GM23338 (cell line): ENCODE measurements at regions not wholly inside any gene's neighbourhood (a gene's known extent, or its start where the extent isn't known, plus 50 kb on each side); places are given as distances from the start of the nearest gene placed in this dataset.

Experiments used
- ATAC-seq: fragments of 200-7000 bp; cut with Tn5 transposase; 3 replicates; pipeline ENCODE4 v1.9.1; 2020
- DNase-seq: peaks from one replicate; pipeline ENCODE4 v3.0.0-alpha.2; 2015; ENCODE audit warnings: low spot score
- H2AFZ ChIP-seq: fragments of 200-600 bp; sonication (generic); 2 replicates; pipeline ENCODE4 v1.8.0; 2016; ENCODE audit warnings: antibody characterized with exemption, mild to moderate bottlenecking, moderate library complexity
- H3F3A ChIP-seq: fragments of 200-600 bp; sonication (generic); replicated peaks from 2 replicates; pipeline ENCODE4 v1.8.0; 2017; ENCODE audit warnings: antibody characterized with exemption, mixed run types, low read depth
- H3K27ac ChIP-seq: fragments of 200-600 bp; sonication (generic); 2 replicates; pipeline ENCODE4 v1.6.1; 2016; ENCODE audit warnings: low read depth
- H3K27me3 ChIP-seq: fragments of 200-600 bp; sonication (generic); 2 replicates; pipeline ENCODE4 v1.8.0; 2016; ENCODE audit warnings: mild to moderate bottlenecking, mixed run types, moderate library complexity; ENCODE audit not compliant: insufficient read depth
- H3K36me3 ChIP-seq: fragments of 200-600 bp; sonication (generic); 2 replicates; pipeline ENCODE4 v1.8.0; 2016; ENCODE audit warnings: mild to moderate bottlenecking; ENCODE audit not compliant: insufficient read depth
- H3K4me1 ChIP-seq: fragments of 200-600 bp; sonication (generic); 2 replicates; pipeline ENCODE4 v1.8.0; 2016; ENCODE audit warnings: mild to moderate bottlenecking, moderate library complexity; ENCODE audit not compliant: insufficient read depth
- H3K4me2 ChIP-seq: fragments of 200-600 bp; sonication (generic); 2 replicates; pipeline ENCODE4 v1.7.1; 2017; ENCODE audit warnings: mixed run types
- H3K4me3 ChIP-seq: fragments of 200-600 bp; sonication (generic); 2 replicates; pipeline ENCODE4 v1.6.1; 2016; ENCODE audit warnings: mixed run types
- H3K79me2 ChIP-seq: fragments of 200-600 bp; sonication (generic); replicated peaks from 2 replicates; pipeline ENCODE4 v1.8.0; 2017; ENCODE audit warnings: mild to moderate bottlenecking; ENCODE audit not compliant: insufficient read depth
- H3K9me2 ChIP-seq: fragments of 200-600 bp; sonication (generic); 2 replicates; pipeline ENCODE4 v1.8.0; 2017; ENCODE audit not compliant: insufficient read depth
- H4K20me1 ChIP-seq: fragments of 200-600 bp; sonication (generic); replicated peaks from 2 replicates; pipeline ENCODE4 v1.8.0; 2017; ENCODE audit warnings: mild to moderate bottlenecking; ENCODE audit not compliant: insufficient read depth
- H3K27ac Mint-ChIP-seq: 2 replicates; pipeline ENCODE4 v1.8.0; 2020; ENCODE audit warnings: inconsistent platforms, mild to moderate bottlenecking, moderate library complexity, mixed read lengths
- H3K27me3 Mint-ChIP-seq: 3 replicates; pipeline ENCODE4 v1.8.0; 2022; ENCODE audit warnings: low read depth, mild to moderate bottlenecking, moderate library complexity, mixed read lengths, inconsistent platforms; ENCODE audit not compliant: insufficient read depth, poor library complexity
- H3K36me3 Mint-ChIP-seq: 3 replicates; pipeline ENCODE4 v1.8.0; 2021; ENCODE audit warnings: low read depth, mild to moderate bottlenecking, inconsistent platforms, moderate library complexity, mixed read lengths
- H3K4me1 Mint-ChIP-seq: 3 replicates; pipeline ENCODE4 v1.8.0; 2020; ENCODE audit warnings: mild to moderate bottlenecking, inconsistent platforms, mixed read lengths
- H3K4me3 Mint-ChIP-seq: 3 replicates; pipeline ENCODE4 v1.8.0; 2021; ENCODE audit warnings: moderate library complexity, mild to moderate bottlenecking, inconsistent platforms, mixed read lengths
- H3K9me3 Mint-ChIP-seq: 3 replicates; pipeline ENCODE4 v1.8.0; 2020; ENCODE audit warnings: moderate library complexity, mild to moderate bottlenecking, inconsistent platforms, mixed read lengths
- CREB1 ChIP-seq: fragments of 250-450 bp; sonication (Bioruptor Pico); IDR thresholded peaks from 2 replicates; pipeline ENCODE4 v1.5.0; 2020; ENCODE audit warnings: low read depth, mild to moderate bottlenecking, moderate library complexity
- CTCF ChIP-seq, 2 experiments: fragments of 200-600 bp in 1 of 2; sonication (generic) in 1 of 2; conservative IDR thresholded peaks; 2 replicates each; pipeline versions ENCODE4 v1.5.1 to v1.6.1; 2016 to 2017; ENCODE audit warnings: antibody characterized with exemption in 2 of 2, low read depth in 2 of 2, mild to moderate bottlenecking in 2 of 2, moderate library complexity in 1 of 2
- ETS1 ChIP-seq: IDR thresholded peaks from 2 replicates; pipeline ENCODE4 v1.6.1; 2016; ENCODE audit warnings: antibody characterized with exemption
- EZH2 ChIP-seq: fragments of 200-600 bp; sonication (generic); IDR thresholded peaks from one replicate; pipeline ENCODE4 v1.8.0; 2017; ENCODE audit warnings: antibody characterized with exemption, mild to moderate bottlenecking, low read depth; ENCODE audit not compliant: unreplicated experiment
- EZH2phosphoT487 ChIP-seq: fragments of 200-600 bp; sonication (generic); IDR thresholded peaks from one replicate; pipeline ENCODE4 v1.8.1; 2018; ENCODE audit warnings: antibody characterized with exemption; ENCODE audit not compliant: unreplicated experiment
- JUNB ChIP-seq: IDR thresholded peaks from one replicate; pipeline ENCODE4 v1.6.1; 2016; ENCODE audit warnings: antibody characterized with exemption; ENCODE audit not compliant: unreplicated experiment
- NANOG ChIP-seq: IDR thresholded peaks from 2 replicates; pipeline ENCODE4 v1.6.1; 2016; ENCODE audit warnings: antibody characterized with exemption, borderline replicate concordance
- POLR2AphosphoS5 ChIP-seq: IDR thresholded peaks from 2 replicates; pipeline ENCODE4 v1.6.1; 2016; ENCODE audit warnings: antibody characterized with exemption, low read depth
- REST ChIP-seq: IDR thresholded peaks from one replicate; pipeline ENCODE4 v1.6.1; 2018; ENCODE audit warnings: antibody characterized with exemption; ENCODE audit not compliant: unreplicated experiment
- STAT1 ChIP-seq: IDR thresholded peaks from one replicate; pipeline ENCODE4 v1.6.1; 2016; ENCODE audit warnings: antibody characterized with exemption; ENCODE audit not compliant: unreplicated experiment
- ZNF114 ChIP-seq: fragments of 250-450 bp; sonication (Bioruptor Pico); IDR thresholded peaks from 2 replicates; pipeline ENCODE4 v1.5.0; 2020; ENCODE audit warnings: mild to moderate bottlenecking, moderate library complexity
- ZNF331 ChIP-seq: fragments of 250-450 bp; sonication (Bioruptor Pico); IDR thresholded peaks from 2 replicates; pipeline ENCODE4 v1.5.0; 2020; ENCODE audit warnings: low read depth, mild to moderate bottlenecking, moderate library complexity

GRCh38 chr13:73996569-73996968 is 137.6 kb downstream of the KLF12 start:
- Histone ChIP-seq H3K9me2 (no peaks in the 10 kb centered on the region), H3K36me3 (no peaks in the 10 kb centered on the region), H3K27me3 (no peaks in the 10 kb centered on the region), H3K4me2 (no peak overlapping the region), H3K27ac (no peak overlapping the region), H3F3A (no peaks in the 10 kb centered on the region), H3K79me2 (no peaks in the 10 kb centered on the region), H4K20me1 (no peaks in the 10 kb centered on the region), H3K4me3 (no peak overlapping the region), H2AFZ (no peak overlapping the region), H3K4me1 (peaks cover 10% of the 10 kb centered on the region; the same call in 1 of the 2 replicates)
- Mint-ChIP-seq H3K36me3 (no peaks in the 10 kb centered on the region; the same call in 2 of the 3 replicates), H3K4me1 (peaks cover 25% of the 10 kb centered on the region), H3K27me3 (no peaks in the 10 kb centered on the region), H3K4me3 (no peak overlapping the region), H3K9me3 (no peaks in the 10 kb centered on the region), H3K27ac (no peak overlapping the region)
- ATAC-seq (no peak), DNase-seq (no peak)
- TF ChIP-seq STAT1 (no peak), ZNF114 (CRISPR knock-in tag) (no peak), JUNB (no peak), REST (no peak), CREB1 (CRISPR knock-in tag) (no peak), ZNF331 (no peak)

DNA sequence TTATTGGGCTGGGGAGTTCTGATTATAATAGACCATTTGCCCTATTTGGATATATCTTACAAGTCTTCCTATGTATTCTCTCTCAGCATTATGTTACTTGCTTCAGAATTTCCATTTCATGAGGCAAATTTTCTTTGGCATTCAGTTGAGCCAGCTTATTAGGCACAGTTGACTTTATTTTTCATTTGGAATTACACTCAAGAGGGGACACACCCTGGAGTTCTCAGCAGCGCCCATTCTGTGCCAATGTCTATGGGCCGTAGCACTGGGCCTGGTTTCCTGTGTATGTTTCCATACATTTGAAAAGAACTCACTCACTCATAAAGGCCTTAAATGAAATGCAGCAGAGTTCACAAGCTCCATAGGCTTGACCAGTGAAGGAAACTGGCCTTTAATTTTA is 138.5 kb downstream of the KLF12 start:
- peaks cover 32% of the 10 kb centered on the region for H3K4me1 Mint-ChIP-seq
- no peak overlapping the region for H3K27ac ChIP-seq
- TF ChIP-seq ZNF331 (no peak), CTCF (conservative IDR thresholded peaks at IDR 0.05; ENCODE audit: low read depth in 2 of 2) (no peak), NANOG (no peak), ETS1 (no peak), ZNF114 (CRISPR knock-in tag) (no peak), EZH2 (no peak), JUNB (no peak), EZH2phosphoT487 (no peak), POLR2AphosphoS5 (no peak)

More for the DNA sequence above, 138.5 kb downstream of the KLF12 start:
- no peaks in the 10 kb centered on the region for H3K9me3 Mint-ChIP-seq
- Histone ChIP-seq H3K4me1 (peaks cover 10% of the 10 kb centered on the region; the same call in 1 of the 2 replicates), H4K20me1 (no peaks in the 10 kb centered on the region), H3K79me2 (no peaks in the 10 kb centered on the region), H2AFZ (no peak overlapping the region), H3K36me3 (no peaks in the 10 kb centered on the region), H3F3A (no peaks in the 10 kb centered on the region), H3K4me2 (no peak overlapping the region), H3K27me3 (no peaks in the 10 kb centered on the region), H3K9me2 (no peaks in the 10 kb centered on the region), H3K4me3 (no peak overlapping the region)
- no peak overlapping the region for H3K4me3 Mint-ChIP-seq
- ATAC-seq: no peak
- H3K36me3 Mint-ChIP-seq: no peaks in the 10 kb centered on the region; the same call in 2 of the 3 replicates
- H3K27me3 Mint-ChIP-seq: peaks cover 2% of the 10 kb centered on the region
- DNase-seq: no peak
- H3K27ac Mint-ChIP-seq: no peak overlapping the region
